HL-60 (cell line): ENCODE measurements at regions not wholly inside any gene's neighbourhood (a gene's known extent, or its start where the extent isn't known, plus 50 kb on each side); places are given as distances from the start of the nearest gene placed in this dataset.

Experiments used
- DNase-seq, 2 experiments: peaks; one replicate each; pipeline ENCODE4 v3.0.0-alpha.2; 2010 to 2020; ENCODE audit warnings: low read depth in 1 of 2, low spot score in 1 of 2
- H3K27ac ChIP-seq: fragments of 250-450 bp; sonication (Bioruptor Pico); replicated peaks from 2 replicates; pipeline ENCODE4 v1.5.1; 2020; ENCODE audit warnings: mild to moderate bottlenecking, moderate library complexity
- H3K27me3 ChIP-seq: fragments of 250-450 bp; sonication (Bioruptor Pico); 2 replicates; pipeline ENCODE4 v1.5.1; 2021; ENCODE audit warnings: mild to moderate bottlenecking, moderate library complexity; ENCODE audit not compliant: insufficient read depth, poor library complexity, severe bottlenecking
- H3K4me3 ChIP-seq: replicated peaks from 2 replicates; pipeline ENCODE4 v1.5.1; 2011; ENCODE audit warnings: mild to moderate bottlenecking, control low read depth, low read length; ENCODE audit not compliant: insufficient read depth
- CTCF ChIP-seq: IDR thresholded peaks from one replicate; pipeline ENCODE4 v1.5.1; 2011; ENCODE audit warnings: low read length, control low read depth, inconsistent platforms; ENCODE audit not compliant: insufficient read depth
- GABPA ChIP-seq: IDR thresholded peaks from 2 replicates; pipeline ENCODE4 v1.6.1; 2012; ENCODE audit warnings: low read depth
- POLR2AphosphoS5 ChIP-seq: IDR thresholded peaks from 2 replicates; pipeline ENCODE4 v1.6.1; 2012; ENCODE audit warnings: low read depth
- REST ChIP-seq: IDR thresholded peaks from 2 replicates; pipeline ENCODE4 v1.6.1; 2012; ENCODE audit warnings: low read depth; ENCODE audit not compliant: insufficient replicate concordance
- SPI1 ChIP-seq: IDR thresholded peaks from 2 replicates; pipeline ENCODE4 v1.6.1; 2012; ENCODE audit warnings: low read depth, mild to moderate bottlenecking, borderline replicate concordance

DNA sequence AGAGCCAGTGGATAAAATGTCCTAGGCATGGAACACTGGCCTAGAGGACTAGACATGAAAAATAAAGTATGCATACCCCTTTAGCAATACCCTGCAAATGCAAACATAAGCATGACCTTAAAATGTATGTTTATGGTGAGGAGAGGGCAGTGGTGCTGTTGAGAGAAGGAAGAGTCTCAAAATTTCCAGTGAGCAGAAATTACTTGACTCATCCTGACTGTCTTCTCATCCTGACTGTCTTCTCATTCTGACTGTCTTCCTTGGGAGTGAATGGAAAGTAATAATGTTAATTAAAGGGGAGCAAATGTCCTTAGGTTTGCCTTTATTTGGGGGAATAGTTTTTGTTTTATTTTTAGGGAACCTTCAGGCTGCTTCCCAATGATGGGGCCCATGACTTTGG lies 121.5 kb upstream of the GALNT15 start:
- no peak overlapping the region for H3K27ac ChIP-seq
- no peak for DNase-seq
- TF ChIP-seq POLR2AphosphoS5 (no peak), SPI1 (no peak), GABPA (no peak), REST (no peak), CTCF (no peak)
- H3K27me3 ChIP-seq: no peaks in the 10 kb centered on the region
- no peak overlapping the region for H3K4me3 ChIP-seq

- DNase-seq: no peak
- no peak overlapping the region for H3K27ac ChIP-seq
- TF ChIP-seq GABPA (no peak), POLR2AphosphoS5 (no peak), CTCF (no peak), REST (no peak), SPI1 (no peak)
Observed at GRCh38 chr3:16053794-16054193, 120.7 kb upstream of the GALNT15 start.

DNA sequence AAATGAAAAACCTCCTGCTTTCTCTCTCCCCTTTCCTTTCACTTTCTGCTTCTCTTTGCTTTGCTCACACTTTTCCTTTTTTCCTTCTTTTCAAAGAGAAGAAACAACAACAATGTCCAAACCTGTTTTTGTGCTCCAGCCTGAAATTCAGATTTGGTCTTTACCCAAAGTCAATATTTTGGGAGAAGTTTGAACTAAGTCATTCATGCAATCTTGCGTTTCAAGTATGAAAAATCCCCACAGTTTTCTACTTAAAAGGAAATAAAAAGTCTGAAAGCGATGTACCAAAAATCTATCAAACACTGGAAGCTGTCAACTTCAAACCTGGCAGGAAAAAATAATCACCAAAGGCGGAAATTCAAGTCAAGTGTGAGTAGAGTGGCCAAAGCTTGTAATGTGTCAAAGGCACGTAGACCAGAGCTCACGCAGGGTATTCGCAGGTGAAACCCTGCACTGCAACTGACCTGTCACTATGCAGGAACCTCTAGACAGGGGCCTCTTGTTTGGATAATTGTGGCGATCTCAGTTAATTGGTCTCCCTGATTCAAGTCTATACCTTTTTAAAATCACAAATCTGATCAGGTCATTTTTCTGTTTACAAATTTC lies 118.8 kb upstream of the GALNT15 start:
- H3K4me3 ChIP-seq: no peak overlapping the region
- H3K27me3 ChIP-seq: no peaks in the 10 kb centered on the region
- no peak overlapping the region for H3K27ac ChIP-seq
- DNase-seq: no peak
- TF ChIP-seq SPI1 (no peak), REST (no peak), GABPA (no peak), CTCF (no peak), POLR2AphosphoS5 (no peak)

More at GRCh38 chr3:16053794-16054193, 120.7 kb upstream of the GALNT15 start:
- Histone ChIP-seq H3K4me3 (no peak overlapping the region), H3K27me3 (no peaks in the 10 kb centered on the region)
